Prostate gland (tissue), 2 donors: ENCODE measurements at regions not wholly inside any gene's neighbourhood (a gene's known extent, or its start where the extent isn't known, plus 50 kb on each side); places are given as distances from the start of the nearest gene placed in this dataset.

Experiments
- POLR2A ChIP-seq: fragments of 450-650 bp; IDR thresholded peaks from one replicate; pipeline ENCODE4 v1.6.1; 2016; ENCODE audit warnings: antibody characterized with exemption, mild to moderate bottlenecking
- TF ChIP-seq, protein P1 (sequence below), 4 experiments: fragments of 200-600 bp in 2 of 4; fragments of 450-650 bp in 2 of 4; sonication (generic) in 2 of 4; IDR thresholded peaks; 1 replicate in 3 of 4; 2 replicates in 1 of 4; pipeline ENCODE4 v1.5.1; 2016 to 2019; ENCODE audit warnings: antibody characterized with exemption in 4 of 4, mild to moderate bottlenecking in 2 of 4, moderate library complexity in 2 of 4

DNA sequence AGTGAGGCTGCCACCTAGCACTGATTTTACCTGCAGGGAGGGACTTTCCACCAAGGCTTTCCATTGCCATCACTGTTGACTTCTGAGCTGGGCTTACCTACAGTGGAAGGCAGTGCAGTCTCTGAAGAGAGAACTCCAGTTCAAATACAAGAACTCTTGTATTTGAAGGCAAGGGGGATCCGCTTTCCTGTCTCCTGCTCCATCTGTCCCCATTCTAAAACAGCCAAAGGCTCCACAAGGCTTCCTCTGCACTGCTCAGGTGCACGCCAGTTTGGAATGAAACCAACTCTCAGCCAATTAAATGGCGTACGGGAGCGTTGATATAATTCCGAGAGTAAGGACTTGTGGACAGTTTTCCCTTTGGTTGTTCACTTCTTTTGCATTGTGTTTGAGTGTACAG, 66.0 kb upstream of the CXCL14 start:
- TF ChIP-seq, protein P1, sequence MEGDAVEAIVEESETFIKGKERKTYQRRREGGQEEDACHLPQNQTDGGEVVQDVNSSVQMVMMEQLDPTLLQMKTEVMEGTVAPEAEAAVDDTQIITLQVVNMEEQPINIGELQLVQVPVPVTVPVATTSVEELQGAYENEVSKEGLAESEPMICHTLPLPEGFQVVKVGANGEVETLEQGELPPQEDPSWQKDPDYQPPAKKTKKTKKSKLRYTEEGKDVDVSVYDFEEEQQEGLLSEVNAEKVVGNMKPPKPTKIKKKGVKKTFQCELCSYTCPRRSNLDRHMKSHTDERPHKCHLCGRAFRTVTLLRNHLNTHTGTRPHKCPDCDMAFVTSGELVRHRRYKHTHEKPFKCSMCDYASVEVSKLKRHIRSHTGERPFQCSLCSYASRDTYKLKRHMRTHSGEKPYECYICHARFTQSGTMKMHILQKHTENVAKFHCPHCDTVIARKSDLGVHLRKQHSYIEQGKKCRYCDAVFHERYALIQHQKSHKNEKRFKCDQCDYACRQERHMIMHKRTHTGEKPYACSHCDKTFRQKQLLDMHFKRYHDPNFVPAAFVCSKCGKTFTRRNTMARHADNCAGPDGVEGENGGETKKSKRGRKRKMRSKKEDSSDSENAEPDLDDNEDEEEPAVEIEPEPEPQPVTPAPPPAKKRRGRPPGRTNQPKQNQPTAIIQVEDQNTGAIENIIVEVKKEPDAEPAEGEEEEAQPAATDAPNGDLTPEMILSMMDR (IDR thresholded peaks at IDR 0.05) = no peak
- TF ChIP-seq POLR2A = no peak
